ENCODE measurements at regions not wholly inside any gene's neighbourhood (a gene's known extent, or its start where the extent isn't known, plus 50 kb on each side); places are given as distances from the start of the nearest gene placed in this dataset.

GRCh38 chr2:193076995-193077394, 882.3 kb upstream of the TMEFF2 start:
- H3K4me3 ChIP-seq: no peak overlapping the region
- POLR2A ChIA-PET: no interaction called here
- H3K4me2 ChIP-seq (ENCODE audit: control insufficient read depth, insufficient read depth): no peak overlapping the region
- no peaks in the 10 kb centered on the region for H4K20me1 ChIP-seq (ENCODE audit: control insufficient read depth, insufficient read depth)
- H3K9ac ChIP-seq (ENCODE audit: control insufficient read depth, insufficient read depth, low read length): no peak overlapping the region
- intact Hi-C loops (cut with micrococcal nuclease; ENCODE audit: unreplicated experiment) (no loop called here), in situ Hi-C loops (cut with MboI) (no loop called here)
- H3K4me1 ChIP-seq (ENCODE audit: control insufficient read depth, insufficient read depth, low read length): no peaks in the 10 kb centered on the region
- no peaks in the 10 kb centered on the region for H3K36me3 ChIP-seq (ENCODE audit: control insufficient read depth in 2 of 2, insufficient read depth in 2 of 2, low read length in 1 of 2)
- RAD21 ChIA-PET (ENCODE audit: unreplicated experiment): no interaction called here
- FAIRE-seq (no peak), ATAC-seq (no peak), DNase-seq (ENCODE audit: low read depth, low spot score) (no peak)
- H3K27me3 ChIP-seq (replicated peaks in 1 of 2; ENCODE audit: control insufficient read depth in 2 of 2, insufficient read depth in 2 of 2, low read length in 1 of 2): no peaks in the 10 kb centered on the region
- no peak overlapping the region for H2AFZ ChIP-seq (ENCODE audit: control insufficient read depth, low read depth, low read length)
- no TSS peak for BruUV-seq (replicated peaks)
- no peak overlapping the region for H3K27ac ChIP-seq (ENCODE audit: control insufficient read depth, insufficient read depth)
- CTCF ChIA-PET: no interaction called here
- H3K9me3 ChIP-seq (replicated peaks; ENCODE audit: control insufficient read depth, insufficient read depth, low read length): no peaks in the 10 kb centered on the region
- SMC1A ChIA-PET (ENCODE audit: uncharacterized antibody, unreplicated experiment): interaction anchor here (0.6 kb wide), 1 partner anchor 120 kb away, joined by 3 read pairs; no protein-coding TSS in a partner anchor
- no peak for TF ChIP-seq IKZF1 (conservative IDR thresholded peaks at IDR 0.05)
- TF ChIP-seq RUNX3 (IDR thresholded peaks at IDR 0.05; ENCODE audit: low read length): no peak
- TF ChIP-seq HDAC2 (IDR thresholded peaks at IDR 0.05): no peak
- TF ChIP-seq SMAD1 (IDR thresholded peaks at IDR 0.05; ENCODE audit: low read depth, partially characterized antibody): no peak
- no peak for TF ChIP-seq CBFB (IDR thresholded peaks at IDR 0.05; ENCODE audit: low read depth)
- no peak for TF ChIP-seq ZNF687 (IDR thresholded peaks at IDR 0.05)
- TF ChIP-seq TCF7 (IDR thresholded peaks at IDR 0.05; ENCODE audit: borderline replicate concordance): no peak
- TF ChIP-seq POU2F2 (IDR thresholded peaks at IDR 0.05; ENCODE audit: borderline replicate concordance, low read depth, low read length): no peak
- TF ChIP-seq NFIC (IDR thresholded peaks at IDR 0.05; ENCODE audit: low read depth, low read length): no peak
- TF ChIP-seq CHD1 (IDR thresholded peaks at IDR 0.05; ENCODE audit: low read depth, low read length): no peak
- no peak for TF ChIP-seq PAX8 (IDR thresholded peaks at IDR 0.05)
- TF ChIP-seq WRNIP1 (IDR thresholded peaks at IDR 0.05; ENCODE audit: borderline replicate concordance, low read depth, low read length): no peak
- TF ChIP-seq FOS (IDR thresholded peaks at IDR 0.05; ENCODE audit: borderline replicate concordance, extremely low read depth, insufficient read length): no peak
- TF ChIP-seq GABPA (IDR thresholded peaks at IDR 0.05; ENCODE audit: low read depth): no peak
- no peak for TF ChIP-seq CTCF (IDR thresholded peaks at IDR 0.05 in 2 of 3, conservative IDR thresholded peaks at IDR 0.05 in 1 of 3; ENCODE audit: control insufficient read depth in 2 of 3, extremely low read depth in 1 of 3, insufficient read depth in 1 of 3, low read depth in 3 of 3, low read length in 3 of 3)
- TF ChIP-seq NFXL1 (IDR thresholded peaks at IDR 0.05; ENCODE audit: borderline replicate concordance): no peak
- no peak for TF ChIP-seq ZBED1 (IDR thresholded peaks at IDR 0.05; ENCODE audit: borderline replicate concordance)
- no peak for TF ChIP-seq REST (IDR thresholded peaks at IDR 0.05; ENCODE audit: low read depth, low read length)
- no peaks in the 10 kb centered on the region for H3K79me2 ChIP-seq (ENCODE audit: control insufficient read depth, insufficient read depth, low read length)

Measured in GM12878 (cell line).